ENCODE measurements at regions not wholly inside any gene's neighbourhood (a gene's known extent, or its start where the extent isn't known, plus 50 kb on each side); places are given as distances from the start of the nearest gene placed in this dataset.

GRCh38 chr21:18152371-18152770 lies 92.3 kb upstream of the CHODL start:
- TF ChIP-seq CTCF (IDR thresholded peaks at IDR 0.05) (no peak), ZFX (IDR thresholded peaks at IDR 0.05; ENCODE audit: borderline replicate concordance) (no peak)
